Cardiac muscle cell (in vitro differentiated cells and primary cell): ENCODE measurements at regions not wholly inside any gene's neighbourhood (a gene's known extent, or its start where the extent isn't known, plus 50 kb on each side); places are given as distances from the start of the nearest gene placed in this dataset.

Source experiments
- DNase-seq, 2 donors: peaks; one replicate each; pipeline versions ENCODE4 v3.0.0 to v3.0.0-alpha.2; 2010 to 2017; ENCODE audit warnings: low read depth in 1 of 2, low spot score in 1 of 2
- H3K27ac ChIP-seq: fragments of 200-600 bp; sonication (generic); 2 replicates; pipeline ENCODE4 v1.5.1; 2016
- H3K27me3 ChIP-seq: fragments of 200-600 bp; sonication (generic); 2 replicates; pipeline ENCODE4 v1.6.0; 2016; ENCODE audit warnings: control low read depth
- H3K36me3 ChIP-seq: fragments of 200-600 bp; sonication (generic); 2 replicates; pipeline ENCODE4 v1.5.1; 2016; ENCODE audit warnings: control low read depth
- H3K4me1 ChIP-seq: fragments of 200-600 bp; sonication (generic); 2 replicates; pipeline ENCODE4 v1.8.1; 2017; ENCODE audit warnings: low read depth, mild to moderate bottlenecking, mixed run types
- H3K4me3 ChIP-seq: fragments of 200-600 bp; sonication (generic); 2 replicates; pipeline ENCODE4 v1.5.1; 2016; ENCODE audit warnings: mild to moderate bottlenecking
- H3K9me3 ChIP-seq: fragments of 200-600 bp; sonication (generic); 2 replicates; pipeline ENCODE4 v1.5.1; 2017; ENCODE audit warnings: low read depth, mild to moderate bottlenecking, control low read depth
- CTCF ChIP-seq: IDR thresholded peaks from 2 replicates; pipeline ENCODE4 v1.5.1; 2012; ENCODE audit warnings: low read depth, mild to moderate bottlenecking, low read length

GRCh38 chr5:3024976-3025375, 273.5 kb upstream of the IRX2 start:
- H3K36me3 ChIP-seq: no peaks in the 10 kb centered on the region
- no peak overlapping the region for H3K27ac ChIP-seq
- TF ChIP-seq CTCF: no peak
- H3K4me1 ChIP-seq: no peaks in the 10 kb centered on the region
- no peak for DNase-seq
- no peak overlapping the region for H3K4me3 ChIP-seq
- no peaks in the 10 kb centered on the region for H3K27me3 ChIP-seq
- H3K9me3 ChIP-seq: no peaks in the 10 kb centered on the region

- Histone ChIP-seq H3K27me3 (no peaks in the 10 kb centered on the region), H3K4me1 (no peaks in the 10 kb centered on the region), H3K27ac (no peak overlapping the region), H3K4me3 (no peak overlapping the region), H3K36me3 (no peaks in the 10 kb centered on the region), H3K9me3 (no peaks in the 10 kb centered on the region)
- no peak for DNase-seq
- TF ChIP-seq CTCF: no peak
These were observed 273.1 kb upstream of the IRX2 start for GRCh38 chr5:3024554-3024953.

- Histone ChIP-seq H3K27ac (no peak overlapping the region), H3K36me3 (no peaks in the 10 kb centered on the region), H3K9me3 (no peaks in the 10 kb centered on the region), H3K4me3 (no peak overlapping the region), H3K27me3 (no peaks in the 10 kb centered on the region), H3K4me1 (no peaks in the 10 kb centered on the region)
- TF ChIP-seq CTCF: no peak
- DNase-seq: no peak
These were observed 272.6 kb upstream of the IRX2 start for GRCh38 chr5:3024126-3024525.

GRCh38 chr5:3023656-3024055, 272.2 kb upstream of the IRX2 start:
- H3K4me1 ChIP-seq: no peaks in the 10 kb centered on the region
- no peaks in the 10 kb centered on the region for H3K36me3 ChIP-seq
- no peak for DNase-seq
- no peak overlapping the region for H3K4me3 ChIP-seq
- H3K27me3 ChIP-seq: no peaks in the 10 kb centered on the region
- no peaks in the 10 kb centered on the region for H3K9me3 ChIP-seq
- no peak overlapping the region for H3K27ac ChIP-seq
- no peak for TF ChIP-seq CTCF

- Histone ChIP-seq H3K4me1 (no peaks in the 10 kb centered on the region), H3K36me3 (no peaks in the 10 kb centered on the region), H3K9me3 (no peaks in the 10 kb centered on the region), H3K27me3 (no peaks in the 10 kb centered on the region), H3K4me3 (no peak overlapping the region), H3K27ac (no peak overlapping the region)
- no peak for TF ChIP-seq CTCF
- no peak for DNase-seq
These were observed 271.2 kb upstream of the IRX2 start for GRCh38 chr5:3022665-3023064.

- TF ChIP-seq CTCF: no peak
- Histone ChIP-seq H3K27ac (no peak overlapping the region), H3K4me1 (no peaks in the 10 kb centered on the region), H3K36me3 (no peaks in the 10 kb centered on the region), H3K4me3 (no peak overlapping the region), H3K27me3 (no peaks in the 10 kb centered on the region), H3K9me3 (no peaks in the 10 kb centered on the region)
- DNase-seq: no peak
These were observed 268.9 kb upstream of the IRX2 start for GRCh38 chr5:3020426-3020825.
